ENCODE measurements at regions not wholly inside any gene's neighbourhood (a gene's known extent, or its start where the extent isn't known, plus 50 kb on each side); places are given as distances from the start of the nearest gene placed in this dataset.
A peak's percentile ranks its signal among the peaks of the same experiment; 100 is the strongest.

DNA sequence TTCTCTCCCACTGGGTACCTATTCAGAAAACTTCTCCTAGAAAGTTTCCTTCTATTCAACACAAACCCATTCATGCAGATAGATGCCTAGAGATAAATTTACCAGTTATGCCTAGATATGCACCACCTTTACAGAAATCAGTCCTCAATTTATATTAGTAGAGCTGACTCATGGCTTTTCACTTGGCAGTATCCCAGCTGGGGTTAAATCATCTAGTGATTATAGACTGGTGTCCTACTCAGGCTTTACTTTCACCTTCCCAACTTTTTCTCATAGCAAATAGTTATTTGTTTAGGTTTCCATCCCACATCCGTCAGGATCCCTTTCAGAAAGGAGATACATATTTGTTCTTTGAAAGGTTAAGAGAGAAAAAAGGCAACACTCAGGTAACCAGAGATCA lies 124.5 kb downstream of the AQP4 start:
- no peak for DNase-seq

DNA sequence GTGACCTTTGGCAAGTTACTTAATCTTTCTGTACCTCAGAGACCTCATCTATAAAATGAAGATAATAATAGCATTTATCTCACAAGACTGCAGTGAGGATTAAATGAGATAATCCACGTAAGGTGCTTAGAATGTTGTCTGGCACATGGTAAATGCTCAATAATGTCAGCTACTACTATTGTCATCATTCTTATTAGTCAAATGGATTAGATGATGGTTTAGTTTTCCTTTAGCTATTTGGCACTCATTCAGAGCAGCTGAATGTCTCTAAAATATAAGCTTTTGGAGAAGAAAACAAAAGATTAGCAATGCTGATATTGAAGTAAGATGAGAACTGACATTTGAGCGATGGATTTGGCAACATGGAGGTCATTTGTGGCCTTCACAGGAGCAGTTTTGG lies 125.1 kb downstream of the AQP4 start:
- DNase-seq = no peak

DNA sequence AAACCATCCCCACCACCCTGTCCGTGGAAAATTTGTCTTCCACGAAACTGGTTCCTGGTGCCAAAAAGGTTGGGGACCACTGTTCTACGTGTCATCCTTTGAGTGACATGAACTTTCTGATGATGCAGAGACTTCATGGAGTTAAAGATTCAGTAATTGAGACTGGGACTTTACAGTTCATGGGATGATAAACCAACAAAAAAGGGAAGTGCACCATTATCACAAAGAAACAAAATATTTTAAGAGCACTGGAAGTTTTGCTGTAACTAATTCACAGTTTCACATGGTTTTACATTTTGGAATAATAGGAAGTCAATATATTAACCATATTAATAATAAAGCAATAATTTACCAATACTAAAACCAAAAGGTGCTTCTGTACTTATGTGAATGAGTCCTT lies 126.8 kb downstream of the AQP4 start:
- no peak for DNase-seq

DNA sequence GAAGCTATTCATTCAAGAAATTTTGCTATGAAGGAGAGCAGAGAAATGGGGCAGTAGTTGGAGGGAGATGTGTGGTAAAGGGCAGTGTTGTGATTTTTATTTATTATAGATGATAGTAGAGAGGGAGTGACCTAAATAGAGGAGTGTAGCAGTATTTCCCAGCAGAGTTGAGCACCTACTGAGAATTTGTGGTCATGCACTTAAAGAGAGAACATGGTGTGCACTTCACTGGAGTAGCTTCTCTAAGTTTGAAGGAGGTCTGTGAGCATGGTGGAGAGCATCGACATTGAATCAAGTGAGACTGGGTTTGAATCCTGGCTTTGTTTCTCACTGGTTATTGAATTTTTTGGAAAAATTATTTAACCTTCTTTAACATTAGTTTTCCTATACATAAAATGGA lies 129.2 kb downstream of the AQP4 start:
- no peak for DNase-seq

DNA sequence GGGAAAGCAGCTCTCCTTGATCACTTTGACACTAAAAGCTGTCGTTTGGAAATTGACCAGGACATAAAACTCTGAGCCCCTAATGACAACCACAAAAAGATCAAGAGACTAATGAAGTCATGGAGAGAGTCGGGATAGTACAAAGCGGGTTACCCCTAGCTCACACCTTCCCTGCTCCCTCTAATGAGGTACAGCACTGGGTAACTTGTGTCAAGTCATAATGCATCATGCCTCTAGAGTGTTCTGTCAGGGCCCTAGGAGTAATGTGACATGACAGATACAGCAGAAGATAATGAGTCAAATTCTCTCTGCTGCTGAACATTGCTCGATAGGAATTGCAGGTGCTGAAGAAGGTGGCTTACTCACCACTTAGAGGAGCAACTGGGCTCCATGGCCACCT lies 130.7 kb downstream of the AQP4 start:
- no peak for DNase-seq

DNA sequence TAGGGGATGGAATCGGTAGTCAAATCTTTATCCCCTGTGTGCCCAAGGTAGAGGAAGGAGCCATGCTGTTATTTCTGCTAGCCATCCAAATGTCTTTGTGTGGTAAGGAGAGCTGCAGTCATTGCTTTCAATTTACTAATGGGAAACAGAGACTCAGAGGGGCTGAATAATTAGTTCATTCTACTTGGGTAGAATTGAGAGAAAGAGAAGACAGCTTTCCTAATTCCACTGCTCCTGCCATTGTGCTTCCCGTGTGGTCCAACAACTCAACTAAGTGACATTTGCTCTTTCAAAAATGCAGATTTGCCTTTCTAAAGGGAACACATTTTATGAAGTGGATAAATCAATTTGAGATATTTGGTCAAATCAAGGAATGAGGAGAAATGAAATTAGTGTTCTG lies 136.1 kb downstream of the AQP4 start:
- DNase-seq = no peak

DNA sequence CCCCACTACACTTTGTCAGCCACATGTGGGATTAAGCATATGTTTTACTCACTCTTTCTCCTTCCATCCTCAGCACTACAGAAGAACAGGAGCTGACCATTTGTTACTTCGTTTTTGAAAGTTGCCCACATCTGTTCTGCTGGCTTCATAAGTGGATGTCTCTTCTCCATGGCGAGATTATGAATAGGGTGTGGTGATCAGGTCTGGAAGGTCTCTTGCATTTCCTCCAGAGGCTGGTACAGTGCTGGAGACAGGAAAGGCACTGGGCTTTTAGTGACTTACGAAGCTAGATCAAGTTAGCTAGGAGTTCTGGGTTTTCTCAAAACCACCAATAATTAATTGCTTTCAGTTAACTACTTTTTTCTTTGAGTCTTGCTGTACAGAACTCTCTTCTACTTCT lies 136.5 kb downstream of the AQP4 start:
- no peak for DNase-seq

DNA sequence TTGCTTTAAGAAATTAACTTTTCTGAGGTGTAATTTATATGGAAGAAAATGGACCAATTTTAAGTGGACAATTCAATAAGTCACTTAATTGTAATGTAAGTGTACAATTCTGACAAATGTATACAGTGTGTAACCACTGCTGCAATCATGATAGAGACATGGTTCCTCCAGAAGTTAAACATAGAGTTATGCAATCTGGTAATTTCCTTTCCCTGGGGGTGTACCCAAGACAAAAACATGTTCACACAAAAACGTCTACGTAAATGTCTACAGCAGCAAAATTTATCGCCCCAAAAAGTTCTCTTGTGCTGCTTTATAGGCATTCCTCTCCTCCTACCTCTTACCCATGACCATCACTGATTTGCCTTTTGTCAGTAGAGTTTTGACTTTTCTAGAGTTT lies 141.5 kb downstream of the AQP4 start:
- DNase-seq = no peak

DNA sequence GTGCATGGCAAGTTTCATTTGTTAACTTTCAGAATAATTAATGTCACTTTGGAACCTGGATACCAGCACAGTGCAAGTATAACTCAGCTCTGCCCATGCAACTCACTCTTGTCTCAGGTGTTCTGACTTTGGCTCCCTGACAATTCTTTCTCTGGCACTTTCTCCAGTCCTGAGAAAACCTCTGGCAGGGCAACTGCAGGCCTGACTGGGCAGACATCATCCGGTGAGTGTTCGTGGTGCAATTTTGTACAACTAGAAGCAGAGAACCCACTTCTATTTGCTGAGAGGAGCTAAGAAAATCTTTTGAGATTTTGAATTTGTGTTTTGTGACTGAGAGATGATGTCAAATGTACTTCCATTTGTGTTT lies 143.0 kb downstream of the AQP4 start:
- no peak for DNase-seq

DNA sequence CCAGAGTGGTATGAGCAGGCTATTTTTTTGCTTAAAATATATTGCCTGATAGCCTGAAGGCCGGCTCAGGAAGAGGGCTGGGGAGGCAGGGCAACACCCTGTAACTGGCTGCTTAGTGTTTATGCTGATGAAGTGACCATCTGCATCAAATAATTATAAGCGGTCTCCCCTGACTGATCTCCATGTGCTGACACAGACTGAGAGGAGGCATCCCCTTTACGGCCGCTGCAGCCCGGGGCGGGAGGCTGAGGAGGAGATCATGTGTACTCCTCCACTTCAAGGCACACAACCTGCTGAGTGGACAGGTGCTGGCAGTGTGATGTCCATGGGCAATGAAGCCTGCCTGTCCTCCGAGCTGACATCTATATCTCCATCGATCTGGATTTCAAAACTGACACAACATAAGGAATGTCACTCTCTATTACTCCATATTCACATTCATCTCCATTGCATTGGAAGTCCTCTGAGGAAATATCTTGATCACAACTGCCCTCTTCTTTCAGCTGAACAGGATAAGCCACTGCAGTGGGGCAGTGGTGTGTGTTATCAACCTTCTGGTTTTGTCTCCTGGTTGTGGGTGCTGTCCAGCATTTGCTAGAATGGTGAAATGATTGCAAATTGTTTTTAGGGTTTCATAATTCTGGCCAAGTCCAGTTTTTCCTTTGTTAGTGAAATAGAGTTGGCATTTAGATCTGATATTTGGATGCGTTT lies 143.5 kb downstream of the AQP4 start:
- DNase-seq = peak; percentile 38

DNA sequence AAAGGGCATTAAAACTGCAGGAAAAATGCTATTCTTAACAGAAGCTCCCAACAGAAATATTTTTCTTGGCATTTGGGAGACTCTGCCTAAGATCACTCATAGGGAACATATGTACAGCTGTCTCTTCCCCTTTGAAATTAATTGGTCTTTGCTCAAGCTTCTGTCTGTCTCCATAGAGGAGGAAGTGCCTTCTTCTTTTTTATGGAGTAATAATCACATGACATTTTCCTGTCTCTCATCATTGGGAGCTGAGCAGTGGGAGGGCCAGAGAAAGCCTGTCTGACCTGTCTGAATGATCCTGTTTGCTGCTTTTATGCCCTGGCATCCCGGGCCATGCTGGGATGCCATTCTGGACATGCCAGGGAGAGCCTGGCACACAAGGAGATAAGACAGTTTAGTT lies 145.6 kb downstream of the AQP4 start:
- DNase-seq = no peak

DNA sequence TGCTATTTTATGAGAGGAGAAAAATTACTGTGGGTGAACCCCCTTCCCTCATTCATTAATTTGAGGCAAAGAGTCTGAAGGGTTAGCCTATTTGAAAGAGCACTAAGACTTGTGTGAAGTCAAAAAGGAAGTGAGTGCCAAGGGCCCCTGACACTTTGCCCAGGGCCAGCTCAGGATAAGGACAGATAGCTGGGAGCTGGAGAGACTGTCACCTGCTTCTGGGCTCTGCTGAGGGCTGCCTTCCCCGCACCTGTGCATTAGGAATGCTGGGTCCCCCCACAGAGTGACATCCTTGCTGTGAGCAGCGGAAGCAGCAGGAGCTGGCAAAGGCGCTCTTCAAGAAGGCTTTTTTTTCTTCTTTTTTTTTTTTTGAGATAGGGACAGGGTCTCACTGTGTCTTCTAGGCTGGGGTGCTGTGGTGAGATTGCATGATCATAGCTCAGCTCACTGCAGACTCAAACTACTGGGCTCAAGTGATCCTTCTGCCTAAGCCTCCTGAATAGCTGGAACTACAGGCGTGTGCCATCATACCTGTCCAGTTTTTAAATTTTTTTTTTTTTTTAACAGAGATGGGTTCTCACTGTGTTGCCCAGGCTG lies 148.3 kb downstream of the AQP4 start:
- DNase-seq = no peak

DNA sequence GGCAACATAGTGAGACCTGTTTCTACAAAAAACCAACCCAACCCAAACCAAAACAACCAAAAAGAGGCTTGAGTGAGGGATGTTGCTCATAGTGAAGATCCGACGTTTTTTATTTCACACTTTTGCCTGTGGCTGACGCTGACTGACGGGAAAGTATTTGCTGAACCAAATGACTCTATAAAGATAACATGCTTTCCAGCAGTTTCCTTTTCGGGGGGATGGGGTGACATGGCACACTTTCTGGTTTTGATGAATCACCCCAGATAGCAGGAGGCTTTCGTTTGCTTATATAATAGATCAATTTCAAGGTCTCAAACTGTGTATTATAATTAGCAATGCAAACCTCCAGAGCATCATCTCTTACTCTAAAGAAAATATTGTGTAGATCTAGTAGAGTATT lies 150.8 kb downstream of the AQP4 start:
- DNase-seq = no peak

DNA sequence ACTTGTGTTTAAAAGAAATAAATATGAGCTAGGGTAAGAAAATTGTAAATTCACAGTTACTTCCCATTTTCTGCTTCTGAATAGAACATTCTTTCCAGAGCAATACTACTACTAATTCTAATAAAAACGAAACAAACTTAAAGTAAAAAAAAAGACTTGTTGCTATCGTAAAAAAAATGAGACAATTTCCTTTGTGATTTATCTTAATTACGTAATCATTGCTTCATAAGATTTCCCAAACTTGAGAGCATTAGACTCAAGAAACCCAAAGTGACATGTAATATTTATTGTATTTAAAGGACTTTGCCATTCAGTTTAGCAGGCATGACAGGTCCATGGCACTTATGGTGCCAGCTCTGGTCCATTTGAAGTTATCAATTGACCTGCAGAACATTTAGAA lies 153.8 kb downstream of the AQP4 start:
- DNase-seq = no peak

DNA sequence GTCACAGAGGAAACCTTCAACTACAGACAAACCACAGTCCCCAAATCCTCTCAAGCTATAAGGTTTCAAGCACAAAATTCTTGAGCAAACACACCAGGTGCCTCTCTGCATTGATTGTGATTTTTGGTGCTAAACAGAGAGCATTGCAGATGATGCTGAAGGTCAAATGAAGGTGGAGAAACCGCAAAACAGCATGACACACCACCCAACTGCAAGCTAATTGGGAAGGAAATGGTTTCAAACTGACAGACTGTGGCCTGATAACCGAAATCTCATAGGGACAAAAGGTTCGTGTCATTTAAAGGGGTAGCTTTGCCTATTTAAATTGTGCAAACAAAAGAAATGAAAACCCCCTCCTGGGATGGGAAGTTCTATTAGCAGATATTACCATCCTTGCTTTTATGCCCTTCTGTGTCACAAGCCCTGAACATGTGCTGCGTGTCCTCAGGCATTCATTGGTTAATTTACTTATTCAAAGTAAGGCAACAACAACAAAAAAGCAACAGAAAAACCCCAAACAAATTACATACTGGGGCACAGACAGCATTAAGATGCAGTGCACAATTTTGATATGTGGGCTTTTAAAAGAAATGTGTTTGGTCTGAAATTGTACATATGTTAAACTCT lies 154.9 kb downstream of the AQP4 start:
- DNase-seq = no peak

DNA sequence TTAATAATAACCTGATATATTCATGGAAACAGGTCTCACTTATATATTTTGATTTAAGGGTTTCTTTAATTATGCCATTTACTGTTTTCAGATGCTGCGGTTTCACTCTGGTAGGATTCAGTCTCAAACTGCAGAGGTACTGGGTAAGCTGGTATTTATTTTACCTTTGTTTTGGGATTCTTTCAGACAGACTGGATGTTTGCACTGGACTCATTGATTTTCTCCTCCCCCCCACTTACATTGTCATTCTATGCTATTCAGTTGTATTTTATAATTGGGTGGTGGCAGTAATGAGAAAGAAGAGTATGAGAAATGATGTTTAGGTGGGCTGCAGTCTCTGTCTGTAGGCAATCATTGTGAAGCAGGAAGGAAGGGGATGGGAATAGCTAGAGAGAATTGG lies 155.6 kb downstream of the AQP4 start:
- DNase-seq = no peak

DNA sequence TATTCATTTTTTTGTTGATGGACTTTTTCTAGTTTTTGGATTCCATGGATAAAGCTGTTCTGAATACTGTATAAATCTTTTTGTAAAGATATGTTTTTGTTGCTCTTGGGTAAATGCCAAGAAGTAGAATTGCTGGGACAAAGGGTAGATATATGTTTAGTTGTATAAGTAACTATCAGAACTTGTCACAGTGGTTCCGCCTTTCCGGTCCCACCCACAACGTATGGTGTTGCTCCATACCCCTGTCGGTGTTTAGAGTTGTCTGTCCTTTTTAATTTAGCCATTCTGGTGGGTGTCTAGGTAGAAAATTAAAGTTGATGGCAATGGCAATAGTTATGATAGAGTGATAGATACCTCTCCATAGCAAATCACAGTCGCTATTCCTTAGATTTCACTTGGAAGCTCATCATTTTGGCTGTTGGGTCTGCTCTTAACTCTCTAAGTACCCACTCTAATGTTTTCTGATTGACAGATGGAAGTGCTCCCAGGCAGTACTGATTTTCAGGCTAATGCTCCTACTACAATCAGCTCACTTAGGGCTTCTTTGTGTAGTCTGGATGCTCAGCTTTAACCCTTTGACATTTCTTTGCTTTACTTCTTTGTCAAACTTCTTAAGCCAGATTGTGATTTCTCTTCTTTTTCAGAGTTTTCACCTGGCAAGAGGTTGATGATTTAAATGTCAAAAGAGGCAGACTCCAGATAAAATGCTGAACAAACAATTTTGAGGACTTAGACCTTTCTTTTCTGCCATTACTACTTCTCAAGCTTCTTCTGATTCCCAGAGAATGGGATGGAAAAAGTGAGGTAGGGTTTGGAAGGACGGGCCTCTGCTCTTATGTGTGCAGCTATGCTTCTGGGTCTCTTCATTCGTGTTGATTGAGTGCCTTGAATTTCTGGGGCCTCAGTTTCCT lies 156.4 kb downstream of the AQP4 start:
- no peak for DNase-seq

DNA sequence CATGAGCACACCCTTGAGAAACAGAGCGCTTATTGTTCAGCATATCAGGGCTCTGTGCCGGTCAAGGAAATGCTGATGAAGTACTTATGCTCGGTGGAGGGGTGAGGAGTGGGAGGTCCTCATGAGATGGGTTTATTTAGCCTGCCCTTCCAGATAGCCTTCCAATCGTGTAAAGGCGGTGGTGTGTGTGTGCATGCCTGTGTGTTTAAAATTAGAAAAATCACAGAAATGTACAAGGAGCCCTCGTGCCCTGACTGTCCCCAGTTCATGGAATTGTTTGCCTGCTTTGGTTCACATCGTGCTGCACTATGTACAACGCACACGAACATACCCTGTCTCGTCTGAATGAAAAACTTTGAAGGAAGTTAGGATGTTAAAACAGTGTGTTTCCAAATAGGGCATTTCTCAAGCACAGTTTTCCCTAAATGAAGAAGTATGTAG lies 158.6 kb downstream of the AQP4 start:
- DNase-seq = no peak

DNA sequence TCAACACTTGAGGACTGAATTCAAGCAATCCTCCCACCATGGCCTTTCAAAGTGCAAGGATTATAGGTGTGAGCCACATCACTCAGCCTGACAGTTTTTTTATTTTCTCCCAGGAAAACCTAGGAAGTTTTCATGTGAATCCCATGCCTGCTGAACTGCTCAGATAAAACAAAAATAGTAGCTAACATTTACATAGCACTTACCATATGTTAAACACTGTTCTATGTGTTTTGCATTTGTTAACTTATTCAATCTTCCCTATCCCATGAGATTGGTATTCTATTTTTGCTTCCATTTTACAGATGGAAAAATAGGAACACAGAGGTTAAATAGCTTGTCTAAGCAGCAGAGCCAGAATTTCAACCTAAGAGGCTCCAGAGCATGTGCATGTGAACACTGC lies 157.4 kb upstream of the KCTD1 start:
- no peak for DNase-seq

DNA sequence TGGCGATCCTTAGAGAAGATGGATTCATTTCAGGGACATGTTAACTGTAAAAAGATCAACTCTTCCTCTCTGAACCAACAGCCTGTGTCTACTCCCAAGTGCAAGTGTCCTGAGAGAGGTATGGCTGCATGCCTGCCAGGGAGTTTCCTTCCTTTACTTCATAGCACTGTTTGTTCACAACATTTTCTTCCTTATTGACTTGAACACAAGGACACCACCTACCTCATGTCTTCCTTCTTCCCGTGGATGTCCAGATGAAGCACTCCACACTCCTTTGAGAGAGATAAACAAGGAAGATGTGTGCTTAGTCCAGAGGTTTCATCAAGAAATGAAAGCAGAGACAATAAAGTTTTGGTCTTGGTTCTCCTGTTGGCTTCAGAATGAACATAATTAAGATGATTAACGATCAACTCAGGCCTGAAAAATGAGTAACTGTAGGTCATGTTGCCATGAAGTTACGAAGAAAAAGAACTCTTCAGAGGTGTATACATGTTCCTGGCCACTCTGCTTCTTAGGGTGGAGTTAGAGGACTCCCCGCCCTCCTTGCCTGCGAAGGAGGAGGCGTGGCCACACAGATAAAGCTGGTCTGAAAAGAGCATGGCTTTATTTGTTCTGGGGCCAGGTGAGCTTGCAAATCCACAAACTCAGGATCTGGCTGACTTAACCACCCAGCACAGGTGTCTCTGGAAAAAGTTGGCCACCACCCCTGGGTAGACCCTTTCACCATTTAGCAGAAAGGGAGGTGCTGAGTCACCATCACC lies 155.0 kb upstream of the KCTD1 start:
- DNase-seq = no peak

DNA sequence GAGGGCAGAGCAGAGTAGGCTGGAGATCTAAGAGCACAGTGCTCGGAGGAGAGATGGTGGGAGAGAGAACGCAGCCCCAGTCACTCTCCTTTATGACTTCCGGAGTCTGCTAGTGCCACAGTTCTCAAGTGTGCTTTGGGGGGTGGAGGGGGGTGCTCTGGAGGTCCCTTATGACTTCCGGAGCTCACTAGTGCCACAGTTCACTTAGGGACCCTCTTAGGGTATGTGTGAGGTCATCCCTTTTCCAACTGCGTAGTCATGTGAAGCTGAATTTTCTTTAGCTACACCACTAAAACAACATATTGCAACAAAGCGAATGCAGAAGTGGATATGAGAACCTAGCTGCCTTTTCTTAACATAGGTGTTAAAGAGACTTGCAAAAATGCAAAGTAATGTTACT lies 153.7 kb upstream of the KCTD1 start:
- no peak for DNase-seq

DNA sequence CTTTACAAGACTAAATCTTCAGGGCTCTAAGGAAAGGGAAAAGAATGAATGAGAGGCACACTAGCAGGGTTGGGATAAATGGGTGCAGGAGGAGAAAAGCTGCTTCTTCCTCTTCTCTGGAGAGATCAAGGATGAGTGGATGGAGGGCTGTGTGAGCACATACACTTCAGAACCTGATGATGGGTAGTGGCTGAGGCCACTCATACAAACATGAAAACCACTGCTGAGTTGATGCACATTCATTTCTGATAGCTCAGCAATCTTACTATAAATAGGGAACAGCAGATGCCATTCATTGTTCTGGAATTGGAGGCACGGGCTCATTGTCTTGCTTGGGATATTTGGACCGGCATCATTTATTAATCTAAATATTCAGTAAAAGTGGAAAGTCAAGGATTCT lies 152.4 kb upstream of the KCTD1 start:
- no peak for DNase-seq

DNA sequence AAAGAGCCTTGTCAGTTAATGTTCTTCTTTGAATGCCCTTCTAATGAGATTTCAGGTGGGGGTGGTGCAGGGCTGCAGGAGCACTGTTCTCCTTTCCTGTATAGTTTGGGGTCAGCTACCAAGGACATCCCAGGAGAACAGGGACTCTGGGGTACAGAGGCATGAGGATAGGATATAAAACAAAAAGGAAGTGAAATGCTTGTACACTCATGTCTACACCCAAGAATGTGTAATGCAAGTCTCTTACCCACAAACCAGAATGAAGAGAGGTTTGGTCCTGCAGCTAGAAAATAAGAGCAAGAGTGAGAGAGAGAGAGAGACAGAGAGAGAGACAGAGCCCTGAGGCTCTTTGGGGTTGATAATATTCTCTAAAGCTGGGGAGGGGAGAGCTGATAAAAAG lies 151.8 kb upstream of the KCTD1 start:
- DNase-seq = no peak

All from NCI-H510A treated with DMSO at 0.1 percent for 48 hours (cell line).